Kidney epithelial cell (primary cell): ENCODE measurements at regions not wholly inside any gene's neighbourhood (a gene's known extent, or its start where the extent isn't known, plus 50 kb on each side); places are given as distances from the start of the nearest gene placed in this dataset.

Experiments used
- DNase-seq: peaks from one replicate; pipeline ENCODE4 v3.0.0-alpha.2; 2010; ENCODE audit warnings: low read depth
- H3K27me3 ChIP-seq: 2 replicates; pipeline ENCODE4 v1.6.0; 2011; ENCODE audit warnings: low read length; ENCODE audit not compliant: control insufficient read depth, insufficient read depth
- H3K36me3 ChIP-seq: 2 replicates; pipeline ENCODE4 v1.5.1; 2011; ENCODE audit warnings: low read length; ENCODE audit not compliant: control insufficient read depth, insufficient read depth
- H3K4me3 ChIP-seq: 2 replicates; pipeline ENCODE4 v1.5.1; 2011; ENCODE audit warnings: low read depth, mild to moderate bottlenecking, control low read depth, low read length
- TF ChIP-seq, protein P1 (sequence below): IDR thresholded peaks from 2 replicates; pipeline ENCODE4 v1.5.1; 2011; ENCODE audit warnings: mild to moderate bottlenecking, moderate library complexity, low read length, control low read depth, inconsistent platforms; ENCODE audit not compliant: insufficient read depth, poor library complexity, severe bottlenecking

DNA sequence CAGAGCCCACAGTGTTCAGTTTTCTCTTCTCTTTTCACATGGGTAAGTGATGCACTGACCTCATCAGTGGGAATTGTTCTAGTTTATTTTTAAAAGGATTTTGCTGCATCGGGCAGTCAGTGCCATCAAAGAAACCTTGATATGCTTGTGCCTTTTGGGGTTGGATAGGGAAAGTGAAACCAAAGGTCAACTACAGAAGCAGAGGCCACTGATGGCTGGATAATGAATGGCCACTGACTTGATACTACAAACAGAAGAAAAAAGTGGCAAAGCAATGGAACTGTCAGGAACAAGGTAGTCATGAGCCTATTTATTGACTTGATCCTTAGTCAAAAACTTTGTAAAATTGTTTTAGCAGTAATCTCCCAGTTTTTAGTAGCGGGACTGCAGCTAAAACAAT is 636.3 kb upstream of the ZEB2 start:
- Histone ChIP-seq H3K36me3 (no peaks in the 10 kb centered on the region), H3K4me3 (no peak overlapping the region), H3K27me3 (no peaks in the 10 kb centered on the region)
- DNase-seq, result no peak
- TF ChIP-seq, protein P1, sequence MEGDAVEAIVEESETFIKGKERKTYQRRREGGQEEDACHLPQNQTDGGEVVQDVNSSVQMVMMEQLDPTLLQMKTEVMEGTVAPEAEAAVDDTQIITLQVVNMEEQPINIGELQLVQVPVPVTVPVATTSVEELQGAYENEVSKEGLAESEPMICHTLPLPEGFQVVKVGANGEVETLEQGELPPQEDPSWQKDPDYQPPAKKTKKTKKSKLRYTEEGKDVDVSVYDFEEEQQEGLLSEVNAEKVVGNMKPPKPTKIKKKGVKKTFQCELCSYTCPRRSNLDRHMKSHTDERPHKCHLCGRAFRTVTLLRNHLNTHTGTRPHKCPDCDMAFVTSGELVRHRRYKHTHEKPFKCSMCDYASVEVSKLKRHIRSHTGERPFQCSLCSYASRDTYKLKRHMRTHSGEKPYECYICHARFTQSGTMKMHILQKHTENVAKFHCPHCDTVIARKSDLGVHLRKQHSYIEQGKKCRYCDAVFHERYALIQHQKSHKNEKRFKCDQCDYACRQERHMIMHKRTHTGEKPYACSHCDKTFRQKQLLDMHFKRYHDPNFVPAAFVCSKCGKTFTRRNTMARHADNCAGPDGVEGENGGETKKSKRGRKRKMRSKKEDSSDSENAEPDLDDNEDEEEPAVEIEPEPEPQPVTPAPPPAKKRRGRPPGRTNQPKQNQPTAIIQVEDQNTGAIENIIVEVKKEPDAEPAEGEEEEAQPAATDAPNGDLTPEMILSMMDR, result no peak

DNA sequence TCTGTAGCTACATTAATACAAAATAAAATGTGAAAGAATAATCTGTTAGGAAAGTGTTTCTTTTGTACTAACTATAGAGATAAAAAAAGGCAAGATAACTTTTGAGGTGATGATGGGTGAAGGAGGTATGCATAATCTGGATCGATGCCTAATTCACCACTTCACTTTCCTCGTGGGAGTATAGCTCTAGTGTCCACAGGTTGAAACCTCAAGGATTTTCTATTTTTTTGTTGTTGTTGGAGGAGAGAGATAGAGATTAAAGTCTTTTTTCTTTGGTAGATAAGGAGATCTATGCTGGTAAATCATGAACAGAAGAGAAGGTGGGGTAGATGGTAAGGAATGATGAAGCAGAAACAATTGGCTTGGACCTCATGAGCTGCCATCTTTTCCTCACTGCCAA is 635.3 kb upstream of the ZEB2 start:
- Histone ChIP-seq H3K4me3 (no peak overlapping the region), H3K36me3 (no peaks in the 10 kb centered on the region), H3K27me3 (no peaks in the 10 kb centered on the region)
- TF ChIP-seq, protein P1, result no peak
- no peak for DNase-seq

DNA sequence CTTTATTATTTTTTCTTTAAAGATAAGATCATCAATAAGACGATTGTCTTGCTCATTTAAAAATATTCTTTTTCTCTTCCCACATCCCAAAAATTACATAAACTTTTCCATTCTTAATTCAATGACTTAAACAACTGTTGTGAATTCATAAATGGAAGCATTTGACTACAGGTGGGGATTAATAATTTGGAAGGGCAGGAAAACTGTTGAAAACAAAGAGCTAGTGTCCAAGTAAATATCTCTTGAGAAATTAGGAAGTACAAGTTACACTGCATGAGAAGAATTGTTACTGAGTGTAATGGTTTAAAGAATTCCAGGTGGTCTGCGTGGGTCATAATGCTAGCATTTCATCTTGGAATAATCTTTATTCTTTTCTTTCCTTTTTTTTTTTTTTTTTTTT is 634.8 kb upstream of the ZEB2 start:
- no peaks in the 10 kb centered on the region for H3K27me3 ChIP-seq
- TF ChIP-seq, protein P1, result no peak
- no peak for DNase-seq
- no peaks in the 10 kb centered on the region for H3K36me3 ChIP-seq
- H3K4me3 ChIP-seq, result no peak overlapping the region

DNA sequence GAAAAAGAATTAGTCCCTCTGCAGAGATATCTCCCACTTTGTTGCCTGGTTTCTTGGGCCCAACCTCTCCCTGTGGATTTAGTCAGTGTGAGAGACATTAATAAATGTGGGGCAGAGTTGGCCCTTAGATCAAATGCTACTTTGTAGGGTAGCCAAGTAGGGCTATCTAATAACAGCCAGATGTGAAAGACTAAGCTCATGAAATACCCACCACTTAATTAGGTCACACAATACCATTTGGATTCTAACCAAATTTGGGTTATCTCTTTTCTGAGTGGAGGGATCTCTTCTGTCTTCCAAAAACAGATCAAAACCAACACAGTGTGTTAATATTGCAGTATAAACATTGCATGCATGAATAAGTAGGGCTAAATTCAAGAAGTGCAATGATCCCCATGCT is 626.8 kb upstream of the ZEB2 start:
- DNase-seq, result no peak
- no peaks in the 10 kb centered on the region for H3K36me3 ChIP-seq
- H3K27me3 ChIP-seq, result no peaks in the 10 kb centered on the region
- no peak overlapping the region for H3K4me3 ChIP-seq
- TF ChIP-seq, protein P1, result no peak

DNA sequence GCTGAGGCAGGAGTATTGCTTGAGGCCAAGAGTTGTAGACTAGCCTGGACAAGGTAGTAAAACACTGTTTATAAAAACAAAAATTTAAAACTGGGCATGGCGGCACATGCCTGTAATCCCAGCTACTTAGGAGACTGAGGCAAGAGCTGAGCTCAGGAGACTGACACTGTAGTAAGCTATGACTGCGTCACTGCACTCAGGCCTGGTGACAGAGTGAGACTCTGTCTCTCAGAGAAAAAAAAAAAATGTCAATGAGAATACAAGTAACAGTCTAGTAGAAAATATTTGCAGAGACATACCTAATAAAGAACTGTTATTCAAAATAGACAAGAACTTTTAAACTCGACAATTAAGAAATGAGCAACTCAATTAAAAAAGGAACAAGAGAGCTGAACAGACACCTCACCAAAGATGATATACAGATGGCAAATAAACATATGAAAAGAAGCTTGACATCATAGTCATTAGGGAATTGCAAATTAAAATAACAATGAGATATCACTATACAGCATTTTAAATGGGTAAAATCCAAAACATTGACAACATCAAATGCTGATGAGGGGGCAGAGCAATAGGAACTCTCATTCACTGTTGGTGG is 624.3 kb upstream of the ZEB2 start:
- Histone ChIP-seq H3K4me3 (no peak overlapping the region), H3K27me3 (no peaks in the 10 kb centered on the region), H3K36me3 (no peaks in the 10 kb centered on the region)
- TF ChIP-seq, protein P1, result no peak
- DNase-seq, result no peak

DNA sequence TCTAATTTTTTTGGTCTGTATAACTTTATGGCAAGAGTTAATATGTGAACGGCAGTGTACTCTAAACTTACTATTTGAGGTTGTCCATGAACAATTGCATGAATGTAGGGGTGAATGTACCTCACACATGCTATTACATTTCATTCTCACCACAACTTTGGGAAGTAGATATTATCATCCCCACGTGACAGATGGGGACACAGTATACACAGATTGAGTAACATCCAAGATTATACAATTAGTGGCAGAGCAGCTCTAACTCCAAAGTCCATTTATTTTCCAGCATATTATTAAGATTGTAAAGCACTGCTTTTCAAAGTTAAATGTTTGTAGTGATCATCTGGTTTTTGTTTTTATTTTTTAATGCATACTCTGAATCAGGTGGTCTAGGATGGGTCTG is 622.1 kb upstream of the ZEB2 start:
- TF ChIP-seq, protein P1, result no peak
- H3K36me3 ChIP-seq, result no peaks in the 10 kb centered on the region
- no peaks in the 10 kb centered on the region for H3K27me3 ChIP-seq
- DNase-seq, result no peak
- H3K4me3 ChIP-seq, result no peak overlapping the region
